ENCODE measurements at regions not wholly inside any gene's neighbourhood (a gene's known extent, or its start where the extent isn't known, plus 50 kb on each side); places are given as distances from the start of the nearest gene placed in this dataset.

- no peak overlapping the region for H3K4me2 ChIP-seq (ENCODE audit: insufficient read depth, low read length)
- TF ChIP-seq, protein P1, sequence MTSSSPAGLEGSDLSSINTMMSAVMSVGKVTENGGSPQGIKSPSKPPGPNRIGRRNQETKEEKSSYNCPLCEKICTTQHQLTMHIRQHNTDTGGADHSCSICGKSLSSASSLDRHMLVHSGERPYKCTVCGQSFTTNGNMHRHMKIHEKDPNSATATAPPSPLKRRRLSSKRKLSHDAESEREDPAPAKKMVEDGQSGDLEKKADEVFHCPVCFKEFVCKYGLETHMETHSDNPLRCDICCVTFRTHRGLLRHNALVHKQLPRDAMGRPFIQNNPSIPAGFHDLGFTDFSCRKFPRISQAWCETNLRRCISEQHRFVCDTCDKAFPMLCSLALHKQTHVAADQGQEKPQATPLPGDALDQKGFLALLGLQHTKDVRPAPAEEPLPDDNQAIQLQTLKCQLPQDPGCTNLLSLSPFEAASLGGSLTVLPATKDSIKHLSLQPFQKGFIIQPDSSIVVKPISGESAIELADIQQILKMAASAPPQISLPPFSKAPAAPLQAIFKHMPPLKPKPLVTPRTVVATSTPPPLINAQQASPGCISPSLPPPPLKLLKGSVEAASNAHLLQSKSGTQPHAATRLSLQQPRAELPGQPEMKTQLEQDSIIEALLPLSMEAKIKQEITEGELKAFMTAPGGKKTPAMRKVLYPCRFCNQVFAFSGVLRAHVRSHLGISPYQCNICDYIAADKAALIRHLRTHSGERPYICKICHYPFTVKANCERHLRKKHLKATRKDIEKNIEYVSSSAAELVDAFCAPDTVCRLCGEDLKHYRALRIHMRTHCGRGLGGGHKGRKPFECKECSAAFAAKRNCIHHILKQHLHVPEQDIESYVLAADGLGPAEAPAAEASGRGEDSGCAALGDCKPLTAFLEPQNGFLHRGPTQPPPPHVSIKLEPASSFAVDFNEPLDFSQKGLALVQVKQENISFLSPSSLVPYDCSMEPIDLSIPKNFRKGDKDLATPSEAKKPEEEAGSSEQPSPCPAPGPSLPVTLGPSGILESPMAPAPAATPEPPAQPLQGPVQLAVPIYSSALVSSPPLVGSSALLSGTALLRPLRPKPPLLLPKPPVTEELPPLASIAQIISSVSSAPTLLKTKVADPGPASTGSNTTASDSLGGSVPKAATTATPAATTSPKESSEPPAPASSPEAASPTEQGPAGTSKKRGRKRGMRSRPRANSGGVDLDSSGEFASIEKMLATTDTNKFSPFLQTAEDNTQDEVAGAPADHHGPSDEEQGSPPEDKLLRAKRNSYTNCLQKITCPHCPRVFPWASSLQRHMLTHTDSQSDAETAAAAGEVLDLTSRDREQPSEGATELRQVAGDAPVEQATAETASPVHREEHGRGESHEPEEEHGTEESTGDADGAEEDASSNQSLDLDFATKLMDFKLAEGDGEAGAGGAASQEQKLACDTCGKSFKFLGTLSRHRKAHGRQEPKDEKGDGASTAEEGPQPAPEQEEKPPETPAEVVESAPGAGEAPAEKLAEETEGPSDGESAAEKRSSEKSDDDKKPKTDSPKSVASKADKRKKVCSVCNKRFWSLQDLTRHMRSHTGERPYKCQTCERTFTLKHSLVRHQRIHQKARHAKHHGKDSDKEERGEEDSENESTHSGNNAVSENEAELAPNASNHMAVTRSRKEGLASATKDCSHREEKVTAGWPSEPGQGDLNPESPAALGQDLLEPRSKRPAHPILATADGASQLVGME (CRISPR knock-in tag; IDR thresholded peaks at IDR 0.05): no peak
- TF ChIP-seq, protein P2, sequence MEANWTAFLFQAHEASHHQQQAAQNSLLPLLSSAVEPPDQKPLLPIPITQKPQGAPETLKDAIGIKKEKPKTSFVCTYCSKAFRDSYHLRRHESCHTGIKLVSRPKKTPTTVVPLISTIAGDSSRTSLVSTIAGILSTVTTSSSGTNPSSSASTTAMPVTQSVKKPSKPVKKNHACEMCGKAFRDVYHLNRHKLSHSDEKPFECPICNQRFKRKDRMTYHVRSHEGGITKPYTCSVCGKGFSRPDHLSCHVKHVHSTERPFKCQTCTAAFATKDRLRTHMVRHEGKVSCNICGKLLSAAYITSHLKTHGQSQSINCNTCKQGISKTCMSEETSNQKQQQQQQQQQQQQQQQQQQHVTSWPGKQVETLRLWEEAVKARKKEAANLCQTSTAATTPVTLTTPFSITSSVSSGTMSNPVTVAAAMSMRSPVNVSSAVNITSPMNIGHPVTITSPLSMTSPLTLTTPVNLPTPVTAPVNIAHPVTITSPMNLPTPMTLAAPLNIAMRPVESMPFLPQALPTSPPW (CRISPR knock-in tag; IDR thresholded peaks at IDR 0.05): no peak
- TF ChIP-seq SIX5 (IDR thresholded peaks at IDR 0.05; ENCODE audit: borderline replicate concordance in 1 of 2, insufficient read depth in 1 of 2, low read depth in 1 of 2, low read length in 2 of 2): no peak
- no peak for TF ChIP-seq RFX5 (IDR thresholded peaks at IDR 0.05; ENCODE audit: low read depth, low read length)
- no peak for TF ChIP-seq E2F5 (CRISPR knock-in tag; IDR thresholded peaks at IDR 0.05)
- H3K36me3 ChIP-seq (ENCODE audit: control insufficient read depth, insufficient read depth, low read length): no peaks in the 10 kb centered on the region
- intact Hi-C loops (cut with micrococcal nuclease): no loop called here
- H2AFZ ChIP-seq (ENCODE audit: low read depth, low read length): no peak overlapping the region
- in situ Hi-C loops (cut with MboI): no loop called here
- H3K4me3 ChIP-seq: no peak overlapping the region
- 45% methylated on average over 3 of the region's 3 CpGs for WGBS (ENCODE audit: insufficient coverage, low coverage, missing lambda C conversion rate)
- no peaks in the 10 kb centered on the region for H3K27me3 ChIP-seq (ENCODE audit: control insufficient read depth in 2 of 2, insufficient read depth in 2 of 2, low read length in 2 of 2)
- H3K79me2 ChIP-seq (ENCODE audit: control insufficient read depth, insufficient read depth, low read length): no peaks in the 10 kb centered on the region
- ATAC-seq (no peak), FAIRE-seq (no peak), DNase-seq (ENCODE audit: extremely low read depth in 1 of 4, low spot score in 3 of 4) (no peak)
- no peaks in the 10 kb centered on the region for H4K20me1 ChIP-seq (replicated peaks; ENCODE audit: control insufficient read depth, insufficient read depth, low read length)
- H3K9ac ChIP-seq (ENCODE audit: insufficient read depth in 1 of 2, low read depth in 2 of 2, low read length in 2 of 2): no peak overlapping the region
- no peaks in the 10 kb centered on the region for H3K9me1 ChIP-seq (ENCODE audit: control insufficient read depth, insufficient read depth, low read length)
- H3K4me1 ChIP-seq (replicated peaks in 1 of 2; ENCODE audit: control insufficient read depth in 2 of 2, insufficient read depth in 2 of 2, low read length in 2 of 2): peaks cover 2 to 44% of the 10 kb centered on the region in 2 experiments; a peak in 4 of 5 replicates
- BruUV-seq (replicated peaks): no TSS peak
- CTCF ChIA-PET (ENCODE audit: low intra/inter-chr PET ratio): no interaction called here
- H3K9me3 ChIP-seq (replicated peaks; ENCODE audit: control insufficient read depth, insufficient read depth, low read depth, low read length): no peaks in the 10 kb centered on the region
- no peak overlapping the region for H3K27ac ChIP-seq (ENCODE audit: extremely low read depth, low read depth, low read length)
- POLR2A ChIA-PET: interaction anchor here (1.5 to 2.1 kb wide), 2 partner anchors 9 to 13 kb away, joined by 4 read pairs; no protein-coding TSS in a partner anchor
These were observed 109.2 kb upstream of the CDYL start for GRCh38 chr6:4666886-4667513.

All from K562 (cell line).